ENCODE measurements at regions not wholly inside any gene's neighbourhood (a gene's known extent, or its start where the extent isn't known, plus 50 kb on each side); places are given as distances from the start of the nearest gene placed in this dataset.

DNA sequence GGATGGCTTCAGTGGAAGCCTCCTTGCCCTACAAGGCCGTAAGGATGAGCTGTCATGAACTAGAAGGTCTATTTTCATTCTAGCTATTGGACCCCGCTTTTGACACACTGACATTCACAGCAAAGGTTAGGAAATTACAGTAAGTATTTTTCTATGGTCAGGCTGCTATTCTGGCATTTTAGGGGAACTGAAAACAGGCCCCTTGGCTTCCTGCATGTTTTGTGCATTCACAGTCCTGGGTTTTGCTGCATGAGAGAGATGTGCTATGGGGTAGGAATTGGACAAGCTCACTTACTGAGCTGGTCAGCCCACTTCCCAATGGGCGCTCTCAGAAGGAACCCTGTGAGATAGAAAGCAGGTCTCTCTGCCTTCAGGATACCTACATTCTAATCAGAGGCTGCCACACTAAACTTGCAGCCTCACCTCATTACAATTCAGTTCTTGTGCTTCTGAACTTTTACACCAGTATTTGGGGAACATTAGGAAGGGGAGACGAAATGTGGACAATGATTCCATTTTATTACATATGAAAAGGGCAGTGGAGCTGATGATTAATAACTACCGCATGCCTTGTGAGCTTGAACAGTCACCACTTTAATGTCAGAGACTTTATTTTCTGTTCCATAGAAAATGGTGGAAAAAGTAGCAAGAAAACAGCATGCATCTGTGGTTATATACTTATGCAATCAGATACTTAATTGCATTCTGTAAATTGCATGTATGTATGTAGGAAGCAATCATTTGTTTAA, 86.6 kb upstream of the TAB2 start:
- Mint-ChIP-seq H3K27ac (ENCODE audit: unreplicated experiment) (no peak overlapping the region), H3K9me3 (ENCODE audit: unreplicated experiment) (no peaks in the 10 kb centered on the region), H3K4me1 (ENCODE audit: low read depth, unreplicated experiment) (peaks cover 43% of the 10 kb centered on the region), H3K36me3 (ENCODE audit: low read depth, unreplicated experiment) (no peaks in the 10 kb centered on the region), H3K27me3 (ENCODE audit: low read depth, unreplicated experiment) (no peaks in the 10 kb centered on the region), H3K4me3 (ENCODE audit: unreplicated experiment) (no peak overlapping the region)
- H3K9ac ChIP-seq (ENCODE audit: low read length): no peak overlapping the region
- no peak overlapping the region for H3K27ac ChIP-seq (ENCODE audit: low read depth, low read length)
- TF ChIP-seq EZH2 (IDR thresholded peaks at IDR 0.05; ENCODE audit: insufficient read depth, low read length): no peak
- TF ChIP-seq, protein P1, sequence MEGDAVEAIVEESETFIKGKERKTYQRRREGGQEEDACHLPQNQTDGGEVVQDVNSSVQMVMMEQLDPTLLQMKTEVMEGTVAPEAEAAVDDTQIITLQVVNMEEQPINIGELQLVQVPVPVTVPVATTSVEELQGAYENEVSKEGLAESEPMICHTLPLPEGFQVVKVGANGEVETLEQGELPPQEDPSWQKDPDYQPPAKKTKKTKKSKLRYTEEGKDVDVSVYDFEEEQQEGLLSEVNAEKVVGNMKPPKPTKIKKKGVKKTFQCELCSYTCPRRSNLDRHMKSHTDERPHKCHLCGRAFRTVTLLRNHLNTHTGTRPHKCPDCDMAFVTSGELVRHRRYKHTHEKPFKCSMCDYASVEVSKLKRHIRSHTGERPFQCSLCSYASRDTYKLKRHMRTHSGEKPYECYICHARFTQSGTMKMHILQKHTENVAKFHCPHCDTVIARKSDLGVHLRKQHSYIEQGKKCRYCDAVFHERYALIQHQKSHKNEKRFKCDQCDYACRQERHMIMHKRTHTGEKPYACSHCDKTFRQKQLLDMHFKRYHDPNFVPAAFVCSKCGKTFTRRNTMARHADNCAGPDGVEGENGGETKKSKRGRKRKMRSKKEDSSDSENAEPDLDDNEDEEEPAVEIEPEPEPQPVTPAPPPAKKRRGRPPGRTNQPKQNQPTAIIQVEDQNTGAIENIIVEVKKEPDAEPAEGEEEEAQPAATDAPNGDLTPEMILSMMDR (IDR thresholded peaks at IDR 0.05; ENCODE audit: insufficient read depth, low read depth, low read length): no peak
- FAIRE-seq (no peak), DNase-seq (ENCODE audit: low read depth) (no peak)
- no peak overlapping the region for H2AFZ ChIP-seq (ENCODE audit: low read depth, low read length)
- no peak overlapping the region for H3K4me3 ChIP-seq (ENCODE audit: insufficient read depth, low read depth, low read length)
- no peaks in the 10 kb centered on the region for H4K20me1 ChIP-seq (ENCODE audit: insufficient read depth, low read length)
- no peaks in the 10 kb centered on the region for H3K9me3 ChIP-seq (ENCODE audit: insufficient read depth, low read depth, low read length)
- no peak overlapping the region for H3K4me2 ChIP-seq (ENCODE audit: low read length)
- no peaks in the 10 kb centered on the region for H3K79me2 ChIP-seq (ENCODE audit: insufficient read depth, low read length)
- peaks cover 35% of the 10 kb centered on the region for H3K4me1 ChIP-seq (ENCODE audit: insufficient read depth, low read length)
- H3K36me3 ChIP-seq (ENCODE audit: insufficient read depth, low read length): no peaks in the 10 kb centered on the region
- H3K27me3 ChIP-seq (ENCODE audit: insufficient read depth, low read length): no peaks in the 10 kb centered on the region

DNA sequence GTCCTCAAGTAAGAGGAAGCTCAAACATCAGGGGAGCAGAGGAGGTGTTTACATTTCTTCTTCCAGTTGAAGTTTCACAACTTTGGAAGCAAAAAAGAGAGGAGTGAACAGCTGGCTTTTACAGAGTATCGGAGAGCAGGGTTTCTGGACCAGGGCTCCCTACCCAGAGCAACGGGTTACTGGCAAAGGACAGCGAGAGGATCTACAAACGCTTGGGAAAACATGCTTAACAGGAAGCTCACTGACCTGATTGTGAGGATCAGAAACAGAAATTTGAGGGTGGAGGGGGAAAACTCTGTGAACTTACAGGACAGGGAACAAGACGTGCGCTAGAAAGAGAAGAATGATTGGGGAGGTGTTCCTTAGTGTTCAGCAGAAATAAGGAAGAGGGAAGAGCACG, 85.7 kb upstream of the TAB2 start:
- no peaks in the 10 kb centered on the region for H3K9me3 Mint-ChIP-seq (ENCODE audit: unreplicated experiment)
- Histone ChIP-seq H3K4me2 (ENCODE audit: low read length) (no peak overlapping the region), H3K4me3 (ENCODE audit: insufficient read depth, low read depth, low read length) (no peak overlapping the region), H3K27me3 (ENCODE audit: insufficient read depth, low read length) (no peaks in the 10 kb centered on the region), H4K20me1 (ENCODE audit: insufficient read depth, low read length) (no peaks in the 10 kb centered on the region), H3K36me3 (ENCODE audit: insufficient read depth, low read length) (no peaks in the 10 kb centered on the region), H2AFZ (ENCODE audit: low read depth, low read length) (peak overlapping the region; percentile 6), H3K9ac (ENCODE audit: low read length) (no peak overlapping the region), H3K4me1 (ENCODE audit: insufficient read depth, low read length) (peaks cover 38% of the 10 kb centered on the region), H3K27ac (ENCODE audit: low read depth, low read length) (no peak overlapping the region), H3K9me3 (ENCODE audit: insufficient read depth, low read depth, low read length) (no peaks in the 10 kb centered on the region), H3K79me2 (ENCODE audit: insufficient read depth, low read length) (no peaks in the 10 kb centered on the region)
- DNase-seq (ENCODE audit: low read depth): no peak
- H3K36me3 Mint-ChIP-seq (ENCODE audit: low read depth, unreplicated experiment): no peaks in the 10 kb centered on the region
- no peak overlapping the region for H3K4me3 Mint-ChIP-seq (ENCODE audit: unreplicated experiment)
- FAIRE-seq: no peak
- H3K4me1 Mint-ChIP-seq (ENCODE audit: low read depth, unreplicated experiment): peaks cover 44% of the 10 kb centered on the region
- no peak for TF ChIP-seq EZH2 (IDR thresholded peaks at IDR 0.05; ENCODE audit: insufficient read depth, low read length)
- TF ChIP-seq, protein P1 (IDR thresholded peaks at IDR 0.05; ENCODE audit: insufficient read depth, low read depth, low read length): no peak
- no peaks in the 10 kb centered on the region for H3K27me3 Mint-ChIP-seq (ENCODE audit: low read depth, unreplicated experiment)
- no peak overlapping the region for H3K27ac Mint-ChIP-seq (ENCODE audit: unreplicated experiment)

DNA sequence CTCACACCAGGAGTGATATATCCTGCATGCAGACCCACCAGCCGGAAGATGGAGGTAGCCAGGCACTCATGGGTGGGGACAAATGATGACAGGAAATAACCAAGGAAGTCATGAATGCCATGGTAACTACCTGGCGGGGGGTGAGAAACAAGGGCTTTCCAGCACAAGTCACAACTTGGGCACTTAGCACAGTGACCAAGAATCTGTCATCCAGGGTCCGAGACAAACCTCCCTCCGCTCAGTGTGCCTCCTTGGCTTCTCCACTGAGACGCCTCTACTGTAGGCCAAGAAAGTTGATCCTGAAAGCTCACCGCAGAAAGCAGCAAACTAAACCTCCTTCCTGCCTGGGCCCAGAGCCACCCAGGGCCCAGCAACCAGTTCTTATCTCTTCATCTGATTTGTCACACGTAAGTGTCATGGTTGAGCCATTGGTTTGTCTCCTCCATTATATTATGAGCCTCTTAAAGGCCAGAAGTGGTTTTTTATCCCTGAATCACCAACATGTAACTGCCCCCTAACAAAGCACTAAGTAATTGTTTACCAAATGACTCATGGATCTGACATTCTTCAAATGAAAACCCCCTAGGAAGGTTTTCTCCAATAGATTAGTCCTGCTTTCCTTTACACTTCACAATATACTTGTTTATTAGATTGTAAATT, 84.3 kb upstream of the TAB2 start:
- H3K36me3 ChIP-seq (ENCODE audit: insufficient read depth, low read length): no peaks in the 10 kb centered on the region
- H3K27me3 ChIP-seq (ENCODE audit: insufficient read depth, low read length): no peaks in the 10 kb centered on the region
- Mint-ChIP-seq H3K4me3 (ENCODE audit: unreplicated experiment) (peak overlapping the region; percentile 47), H3K4me1 (ENCODE audit: low read depth, unreplicated experiment) (peaks cover 44% of the 10 kb centered on the region), H3K36me3 (ENCODE audit: low read depth, unreplicated experiment) (no peaks in the 10 kb centered on the region), H3K27ac (ENCODE audit: unreplicated experiment) (peak overlapping the region; percentile 97), H3K9me3 (ENCODE audit: unreplicated experiment) (peaks cover 7% of the 10 kb centered on the region), H3K27me3 (ENCODE audit: low read depth, unreplicated experiment) (no peaks in the 10 kb centered on the region)
- H3K9me3 ChIP-seq (ENCODE audit: insufficient read depth, low read depth, low read length): no peaks in the 10 kb centered on the region
- DNase-seq (ENCODE audit: low read depth) (peak; percentile 99), FAIRE-seq (peak; percentile 43)
- TF ChIP-seq EZH2 (IDR thresholded peaks at IDR 0.05; ENCODE audit: insufficient read depth, low read length): no peak
- TF ChIP-seq, protein P1 (IDR thresholded peaks at IDR 0.05; ENCODE audit: insufficient read depth, low read depth, low read length): no peak
- peak overlapping the region; percentile 87 for H3K27ac ChIP-seq (ENCODE audit: low read depth, low read length)
- no peaks in the 10 kb centered on the region for H4K20me1 ChIP-seq (ENCODE audit: insufficient read depth, low read length)
- no peaks in the 10 kb centered on the region for H3K79me2 ChIP-seq (ENCODE audit: insufficient read depth, low read length)
- H3K9ac ChIP-seq (ENCODE audit: low read length): peak overlapping the region; percentile 61
- H3K4me3 ChIP-seq (ENCODE audit: insufficient read depth, low read depth, low read length): no peak overlapping the region
- H2AFZ ChIP-seq (ENCODE audit: low read depth, low read length): peak overlapping the region; percentile 27
- H3K4me2 ChIP-seq (ENCODE audit: low read length): peak overlapping the region; percentile 80
- peaks cover 38% of the 10 kb centered on the region for H3K4me1 ChIP-seq (ENCODE audit: insufficient read depth, low read length)

Measured in astrocyte (in vitro differentiated cells and primary cell).